ENCODE measurements at regions not wholly inside any gene's neighbourhood (a gene's known extent, or its start where the extent isn't known, plus 50 kb on each side); places are given as distances from the start of the nearest gene placed in this dataset.

DNA sequence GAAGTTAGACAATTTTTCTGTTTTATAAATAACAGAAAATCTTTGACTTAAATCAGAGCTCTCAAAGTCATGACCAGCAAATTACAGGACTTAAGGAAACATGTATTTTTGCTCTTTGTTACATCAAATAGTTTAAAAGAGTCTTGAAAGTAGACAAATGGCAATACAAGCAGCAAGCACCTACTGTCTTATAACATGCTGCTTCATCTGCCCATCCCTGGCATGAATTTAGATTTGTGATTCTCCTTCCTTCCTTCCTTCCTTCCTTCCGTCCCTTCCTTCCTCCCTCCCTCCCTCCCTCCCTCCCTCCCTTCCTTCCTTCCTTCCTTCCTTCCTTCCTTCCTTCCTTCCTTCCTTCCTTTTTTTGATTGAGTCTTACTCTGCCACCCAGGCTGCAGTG is 715.6 kb upstream of the FLRT2 start:
- Histone ChIP-seq H3K4me2 (ENCODE audit: low read length) (no peak overlapping the region), H3K9me3 (ENCODE audit: low read length) (no peaks in the 10 kb centered on the region), H4K20me1 (ENCODE audit: insufficient read depth) (no peaks in the 10 kb centered on the region), H3K9me2 (ENCODE audit: insufficient read depth, low read length) (no peaks in the 10 kb centered on the region), H3K9ac (ENCODE audit: low read length) (no peak overlapping the region), H3K36me3 (ENCODE audit: insufficient read depth, low read length) (no peaks in the 10 kb centered on the region), H2AFZ (ENCODE audit: low read depth, low read length) (no peak overlapping the region), H3K79me2 (replicated peaks; ENCODE audit: insufficient read depth, low read length) (no peaks in the 10 kb centered on the region), H3K27ac (ENCODE audit: low read length) (no peak overlapping the region), H3F3A (ENCODE audit: insufficient read depth, low read length, poor library complexity, severe bottlenecking) (no peaks in the 10 kb centered on the region), H3K27me3 (ENCODE audit: insufficient read depth, low read depth, low read length) (no peaks in the 10 kb centered on the region), H3K4me3 (ENCODE audit: low read length) (no peak overlapping the region)
- TF ChIP-seq, protein P1, sequence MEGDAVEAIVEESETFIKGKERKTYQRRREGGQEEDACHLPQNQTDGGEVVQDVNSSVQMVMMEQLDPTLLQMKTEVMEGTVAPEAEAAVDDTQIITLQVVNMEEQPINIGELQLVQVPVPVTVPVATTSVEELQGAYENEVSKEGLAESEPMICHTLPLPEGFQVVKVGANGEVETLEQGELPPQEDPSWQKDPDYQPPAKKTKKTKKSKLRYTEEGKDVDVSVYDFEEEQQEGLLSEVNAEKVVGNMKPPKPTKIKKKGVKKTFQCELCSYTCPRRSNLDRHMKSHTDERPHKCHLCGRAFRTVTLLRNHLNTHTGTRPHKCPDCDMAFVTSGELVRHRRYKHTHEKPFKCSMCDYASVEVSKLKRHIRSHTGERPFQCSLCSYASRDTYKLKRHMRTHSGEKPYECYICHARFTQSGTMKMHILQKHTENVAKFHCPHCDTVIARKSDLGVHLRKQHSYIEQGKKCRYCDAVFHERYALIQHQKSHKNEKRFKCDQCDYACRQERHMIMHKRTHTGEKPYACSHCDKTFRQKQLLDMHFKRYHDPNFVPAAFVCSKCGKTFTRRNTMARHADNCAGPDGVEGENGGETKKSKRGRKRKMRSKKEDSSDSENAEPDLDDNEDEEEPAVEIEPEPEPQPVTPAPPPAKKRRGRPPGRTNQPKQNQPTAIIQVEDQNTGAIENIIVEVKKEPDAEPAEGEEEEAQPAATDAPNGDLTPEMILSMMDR (IDR thresholded peaks at IDR 0.05; ENCODE audit: poor library complexity, severe bottlenecking), result no peak
- TF ChIP-seq POLR2AphosphoS5 (IDR thresholded peaks at IDR 0.05) (no peak), RAD21 (conservative IDR thresholded peaks at IDR 0.05) (no peak), EP300 (conservative IDR thresholded peaks at IDR 0.05; ENCODE audit: poor library complexity, severe bottlenecking) (no peak), EZH2 (IDR thresholded peaks at IDR 0.05; ENCODE audit: borderline replicate concordance, insufficient read depth, low read length, poor library complexity, severe bottlenecking) (no peak), MXI1 (conservative IDR thresholded peaks at IDR 0.05; ENCODE audit: poor library complexity, severe bottlenecking) (no peak), TAF1 (IDR thresholded peaks at IDR 0.05; ENCODE audit: low read depth) (no peak)
- TF ChIP-seq, protein P2, sequence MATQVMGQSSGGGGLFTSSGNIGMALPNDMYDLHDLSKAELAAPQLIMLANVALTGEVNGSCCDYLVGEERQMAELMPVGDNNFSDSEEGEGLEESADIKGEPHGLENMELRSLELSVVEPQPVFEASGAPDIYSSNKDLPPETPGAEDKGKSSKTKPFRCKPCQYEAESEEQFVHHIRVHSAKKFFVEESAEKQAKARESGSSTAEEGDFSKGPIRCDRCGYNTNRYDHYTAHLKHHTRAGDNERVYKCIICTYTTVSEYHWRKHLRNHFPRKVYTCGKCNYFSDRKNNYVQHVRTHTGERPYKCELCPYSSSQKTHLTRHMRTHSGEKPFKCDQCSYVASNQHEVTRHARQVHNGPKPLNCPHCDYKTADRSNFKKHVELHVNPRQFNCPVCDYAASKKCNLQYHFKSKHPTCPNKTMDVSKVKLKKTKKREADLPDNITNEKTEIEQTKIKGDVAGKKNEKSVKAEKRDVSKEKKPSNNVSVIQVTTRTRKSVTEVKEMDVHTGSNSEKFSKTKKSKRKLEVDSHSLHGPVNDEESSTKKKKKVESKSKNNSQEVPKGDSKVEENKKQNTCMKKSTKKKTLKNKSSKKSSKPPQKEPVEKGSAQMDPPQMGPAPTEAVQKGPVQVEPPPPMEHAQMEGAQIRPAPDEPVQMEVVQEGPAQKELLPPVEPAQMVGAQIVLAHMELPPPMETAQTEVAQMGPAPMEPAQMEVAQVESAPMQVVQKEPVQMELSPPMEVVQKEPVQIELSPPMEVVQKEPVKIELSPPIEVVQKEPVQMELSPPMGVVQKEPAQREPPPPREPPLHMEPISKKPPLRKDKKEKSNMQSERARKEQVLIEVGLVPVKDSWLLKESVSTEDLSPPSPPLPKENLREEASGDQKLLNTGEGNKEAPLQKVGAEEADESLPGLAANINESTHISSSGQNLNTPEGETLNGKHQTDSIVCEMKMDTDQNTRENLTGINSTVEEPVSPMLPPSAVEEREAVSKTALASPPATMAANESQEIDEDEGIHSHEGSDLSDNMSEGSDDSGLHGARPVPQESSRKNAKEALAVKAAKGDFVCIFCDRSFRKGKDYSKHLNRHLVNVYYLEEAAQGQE (IDR thresholded peaks at IDR 0.05; ENCODE audit: borderline replicate concordance), result no peak

- Histone ChIP-seq H3K27me3 (ENCODE audit: insufficient read depth, low read depth, low read length) (no peaks in the 10 kb centered on the region), H3K4me2 (ENCODE audit: low read length) (no peak overlapping the region), H3F3A (ENCODE audit: insufficient read depth, low read length, poor library complexity, severe bottlenecking) (no peaks in the 10 kb centered on the region), H3K36me3 (ENCODE audit: insufficient read depth, low read length) (no peaks in the 10 kb centered on the region), H3K9me2 (ENCODE audit: insufficient read depth, low read length) (no peaks in the 10 kb centered on the region), H2AFZ (ENCODE audit: low read depth, low read length) (no peak overlapping the region), H3K4me3 (ENCODE audit: low read length) (no peak overlapping the region), H3K9me3 (ENCODE audit: low read length) (no peaks in the 10 kb centered on the region), H3K9ac (ENCODE audit: low read length) (no peak overlapping the region), H4K20me1 (ENCODE audit: insufficient read depth) (no peaks in the 10 kb centered on the region), H3K79me2 (replicated peaks; ENCODE audit: insufficient read depth, low read length) (no peaks in the 10 kb centered on the region), H3K27ac (ENCODE audit: low read length) (no peak overlapping the region)
- TF ChIP-seq, protein P2 (IDR thresholded peaks at IDR 0.05; ENCODE audit: borderline replicate concordance), result no peak
- TF ChIP-seq MXI1 (conservative IDR thresholded peaks at IDR 0.05; ENCODE audit: poor library complexity, severe bottlenecking), result no peak
- no peak for TF ChIP-seq POLR2AphosphoS5 (IDR thresholded peaks at IDR 0.05)
- no peak for TF ChIP-seq SMC3 (conservative IDR thresholded peaks at IDR 0.05; ENCODE audit: poor library complexity)
- TF ChIP-seq EZH2 (IDR thresholded peaks at IDR 0.05; ENCODE audit: borderline replicate concordance, insufficient read depth, low read length, poor library complexity, severe bottlenecking), result no peak
- TF ChIP-seq, protein P1 (IDR thresholded peaks at IDR 0.05; ENCODE audit: poor library complexity, severe bottlenecking), result no peak
Measured at GRCh38 chr14:84819528-84819927, 710.4 kb upstream of the FLRT2 start.
